Activated T-cell treated with anti-CD3 and anti-CD28 coated beads, Interleukin-2, amount 50 U/mL, for 72 hours (primary cell): ENCODE measurements at regions not wholly inside any gene's neighbourhood (a gene's known extent, or its start where the extent isn't known, plus 50 kb on each side); places are given as distances from the start of the nearest gene placed in this dataset.
A peak's percentile ranks its signal among the peaks of the same experiment; 100 is the strongest.
"Not testable (repeated sequence)": the region's sequence is repeated elsewhere in the genome, so short reads cannot be mapped to it uniquely, and the experiment has no call there.

Experiments used
- ATAC-seq, 2 donors: fragments of 150-1000 bp; cut with Tn5 transposase; replicated peaks in 1 of 2; 2 replicates each; pipeline ENCODE4 v1.10.0; 2021; ENCODE audit warnings: moderate library complexity in 2 of 2, mild to moderate bottlenecking in 1 of 2
- DNase-seq, 2 donors: peaks; one replicate each; pipeline ENCODE4 v3.0.0; 2021 to 2022; ENCODE audit warnings: mixed read lengths in 1 of 2
- H3K27ac Mint-ChIP-seq: one replicate; pipeline ENCODE4 v1.8.0; 2022; ENCODE audit warnings: mild to moderate bottlenecking, moderate library complexity, mixed read lengths
- H3K27me3 Mint-ChIP-seq: one replicate; pipeline ENCODE4 v1.8.0; 2022; ENCODE audit warnings: low read depth, mixed read lengths
- H3K36me3 Mint-ChIP-seq, 2 donors: one replicate each; pipeline ENCODE4 v1.8.0; 2022; ENCODE audit warnings: mixed read lengths in 2 of 2, mild to moderate bottlenecking in 1 of 2; ENCODE audit not compliant: insufficient read depth in 2 of 2
- H3K4me1 Mint-ChIP-seq: one replicate; pipeline ENCODE4 v1.8.0; 2022; ENCODE audit warnings: low read depth, mixed read lengths
- H3K4me3 Mint-ChIP-seq, 2 donors: one replicate each; pipeline ENCODE4 v1.8.0; 2022; ENCODE audit warnings: mild to moderate bottlenecking in 2 of 2, mixed read lengths in 2 of 2, moderate library complexity in 2 of 2
- H3K9me3 Mint-ChIP-seq, 2 donors: one replicate each; pipeline ENCODE4 v1.8.0; 2022; ENCODE audit warnings: mixed read lengths in 2 of 2

GRCh38 chr17:16875662-16876061 is 96.3 kb downstream of the TNFRSF13B start:
- Mint-ChIP-seq H3K9me3 (no peaks in the 10 kb centered on the region), H3K27me3 (no peaks in the 10 kb centered on the region)
- no peak for ATAC-seq

GRCh38 chr17:16874216-16874615 is 97.7 kb downstream of the TNFRSF13B start:
- H3K4me3 Mint-ChIP-seq, H3K27me3 Mint-ChIP-seq, H3K4me1 Mint-ChIP-seq, H3K9me3 Mint-ChIP-seq, ATAC-seq, H3K36me3 Mint-ChIP-seq, H3K27ac Mint-ChIP-seq, DNase-seq: not testable (repeated sequence)

More at GRCh38 chr17:16875662-16876061, 96.3 kb downstream of the TNFRSF13B start:
- no peak overlapping the region for H3K27ac Mint-ChIP-seq
- H3K36me3 Mint-ChIP-seq = no peaks in the 10 kb centered on the region
- DNase-seq = no peak
- no peaks in the 10 kb centered on the region for H3K4me1 Mint-ChIP-seq
- no peak overlapping the region for H3K4me3 Mint-ChIP-seq

GRCh38 chr17:16873174-16874035 is 98.5 kb downstream of the TNFRSF13B start:
- no peaks in the 10 kb centered on the region for H3K4me1 Mint-ChIP-seq
- peak; percentile 50 to 57 for DNase-seq
- H3K36me3 Mint-ChIP-seq = no peaks in the 10 kb centered on the region
- peak; percentile 51 to 65 for ATAC-seq
- H3K9me3 Mint-ChIP-seq = no peaks in the 10 kb centered on the region
- no peak overlapping the region for H3K27ac Mint-ChIP-seq
- H3K4me3 Mint-ChIP-seq = no peak overlapping the region
- no peaks in the 10 kb centered on the region for H3K27me3 Mint-ChIP-seq

- Mint-ChIP-seq H3K4me3 (no peak overlapping the region), H3K27ac (no peak overlapping the region), H3K4me1 (no peaks in the 10 kb centered on the region), H3K9me3 (no peaks in the 10 kb centered on the region), H3K36me3 (no peaks in the 10 kb centered on the region), H3K27me3 (no peaks in the 10 kb centered on the region)
- no peak for DNase-seq
- ATAC-seq = no peak
These were observed 99.4 kb downstream of the TNFRSF13B start for GRCh38 chr17:16872351-16873173.

- not testable (repeated sequence) for ATAC-seq, H3K4me3 Mint-ChIP-seq
These were observed 100.3 kb downstream of the TNFRSF13B start for GRCh38 chr17:16871446-16872190.

GRCh38 chr17:16870253-16871245 is 101.4 kb downstream of the TNFRSF13B start:
- Mint-ChIP-seq H3K27ac (no peak overlapping the region), H3K9me3 (no peaks in the 10 kb centered on the region), H3K36me3 (no peaks in the 10 kb centered on the region), H3K27me3 (no peaks in the 10 kb centered on the region), H3K4me1 (no peaks in the 10 kb centered on the region), H3K4me3 (no peak overlapping the region)
- no peak for DNase-seq
- no peak for ATAC-seq

More at GRCh38 chr17:16871446-16872190, 100.3 kb downstream of the TNFRSF13B start:
- H3K27me3 Mint-ChIP-seq, H3K4me1 Mint-ChIP-seq, H3K9me3 Mint-ChIP-seq, H3K36me3 Mint-ChIP-seq, DNase-seq, H3K27ac Mint-ChIP-seq: not testable (repeated sequence)

- H3K36me3 Mint-ChIP-seq, DNase-seq, H3K27me3 Mint-ChIP-seq, H3K27ac Mint-ChIP-seq, H3K4me1 Mint-ChIP-seq, H3K4me3 Mint-ChIP-seq, ATAC-seq, H3K9me3 Mint-ChIP-seq: not testable (repeated sequence)
These were observed 102.2 kb downstream of the TNFRSF13B start for GRCh38 chr17:16869531-16870252.

- not testable (repeated sequence) for DNase-seq, H3K9me3 Mint-ChIP-seq, H3K4me1 Mint-ChIP-seq, H3K27me3 Mint-ChIP-seq, H3K27ac Mint-ChIP-seq, H3K4me3 Mint-ChIP-seq, H3K36me3 Mint-ChIP-seq, ATAC-seq
These were observed 103.3 kb downstream of the TNFRSF13B start for GRCh38 chr17:16868616-16869015.

- not testable (repeated sequence) for H3K27ac Mint-ChIP-seq, H3K27me3 Mint-ChIP-seq, H3K4me1 Mint-ChIP-seq, DNase-seq, H3K9me3 Mint-ChIP-seq, ATAC-seq, H3K36me3 Mint-ChIP-seq, H3K4me3 Mint-ChIP-seq
These were observed 104.4 kb downstream of the TNFRSF13B start for GRCh38 chr17:16867545-16867944.

- not testable (repeated sequence) for H3K27ac Mint-ChIP-seq, H3K4me1 Mint-ChIP-seq, H3K27me3 Mint-ChIP-seq, DNase-seq, H3K9me3 Mint-ChIP-seq, H3K36me3 Mint-ChIP-seq, H3K4me3 Mint-ChIP-seq, ATAC-seq
These were observed 105.1 kb downstream of the TNFRSF13B start for GRCh38 chr17:16866841-16867240.

- Mint-ChIP-seq H3K27ac (no peak overlapping the region), H3K4me1 (no peaks in the 10 kb centered on the region), H3K4me3 (no peak overlapping the region), H3K9me3 (no peaks in the 10 kb centered on the region), H3K27me3 (no peaks in the 10 kb centered on the region), H3K36me3 (no peaks in the 10 kb centered on the region)
- DNase-seq (no peak), ATAC-seq (no peak)
These were observed 105.5 kb downstream of the TNFRSF13B start for GRCh38 chr17:16866436-16866835.
